Adrenal gland (tissue), 9 donors: ENCODE measurements at regions not wholly inside any gene's neighbourhood (a gene's known extent, or its start where the extent isn't known, plus 50 kb on each side); places are given as distances from the start of the nearest gene placed in this dataset.

Experiments
- DNase-seq, 7 donors: peaks; one replicate each; pipeline ENCODE4 v3.0.0-alpha.2; 2019 to 2020
- H3K27ac ChIP-seq, 5 donors: fragments of 200-600 bp; sonication (generic) in 4 of 5; 1 replicate in 3 of 5; 2 replicates in 2 of 5; pipeline versions ENCODE4 v1.5.1 to v1.8.0; 2016 to 2020; ENCODE audit warnings: mild to moderate bottlenecking in 1 of 5
- H3K27me3 ChIP-seq: fragments of 200-600 bp; 2 replicates; pipeline ENCODE4 v1.8.0; 2021
- H3K36me3 ChIP-seq, 2 donors: fragments of 200-600 bp; replicated peaks in 1 of 2; 1 replicate in 1 of 2; 2 replicates in 1 of 2; pipeline versions ENCODE4 v1.5.1 to v1.8.0; 2018 to 2022
- H3K4me1 ChIP-seq, 2 donors: fragments of 200-600 bp; replicated peaks in 1 of 2; 1 replicate in 1 of 2; 2 replicates in 1 of 2; pipeline versions ENCODE4 v1.5.1 to v1.8.0; 2018 to 2021
- H3K4me3 ChIP-seq, 4 donors: fragments of 200-600 bp; sonication (generic) in 3 of 4; one replicate each; pipeline ENCODE4 v1.5.1; 2016 to 2018
- H3K9me3 ChIP-seq, 3 donors: fragments of 200-600 bp; sonication (generic) in 1 of 3; replicated peaks in 1 of 3; 1 replicate in 2 of 3; 2 replicates in 1 of 3; pipeline versions ENCODE4 v1.5.1 to v1.8.0; 2016 to 2021
- POLR2A ChIP-seq, 2 donors: fragments of 450-650 bp; IDR thresholded peaks; one replicate each; pipeline ENCODE4 v1.6.1; 2017; ENCODE audit warnings: antibody characterized with exemption in 2 of 2, mild to moderate bottlenecking in 2 of 2, moderate library complexity in 1 of 2
- WGBS, 4 donors: extraction: QIAGEN DNeasy Blood & Tissue Kit in 2 of 4; methylation state at CpG; one replicate each; pipeline versions ENCODE4 v1.1.5 to v1.1.7; 2013 to 2017; 5-methylcytosine and 5-hydroxymethylcytosine counted together
- intact Hi-C, 2 donors: fragments of 100-400 bp; cut with DNase I; formaldehyde crosslinking; loops; one replicate each; pipeline versions ENCODE4 v1.14.1 to v1.15.0; 2022 to 2023
- TF ChIP-seq, protein P1 (sequence below), 6 experiments: fragments of 450-650 bp in 4 of 6; fragments of 200-600 bp in 2 of 6; sonication (generic) in 1 of 6; IDR thresholded peaks; 1 replicate in 5 of 6; 2 replicates in 1 of 6; pipeline versions ENCODE4 v1.5.1 to v1.8.0; 2016 to 2021; ENCODE audit warnings: antibody characterized with exemption in 6 of 6, mild to moderate bottlenecking in 2 of 6, moderate library complexity in 1 of 6
- donor health status: healthy with polysubstance abuse.
- donor health status: Bipolar disorder and iron deficiency.
- donor health status: DM: yes; HTN: yes; CAD: no.
- donor health status: DM: no; HTN: no; CAD: no.
- donor health status: DM: no; HTN: no; CAD: no.

GRCh38 chr2:238685327-238685709 lies 162.6 kb upstream of the TWIST2 start:
- H3K4me3 ChIP-seq: no peak overlapping the region
- H3K36me3 ChIP-seq: no peaks in the 10 kb centered on the region
- peaks cover 0 to 7% of the 10 kb centered on the region in 2 donors for H3K4me1 ChIP-seq
- H3K27me3 ChIP-seq: no peaks in the 10 kb centered on the region
- intact Hi-C loops: no loop called here
- TF ChIP-seq, protein P1, sequence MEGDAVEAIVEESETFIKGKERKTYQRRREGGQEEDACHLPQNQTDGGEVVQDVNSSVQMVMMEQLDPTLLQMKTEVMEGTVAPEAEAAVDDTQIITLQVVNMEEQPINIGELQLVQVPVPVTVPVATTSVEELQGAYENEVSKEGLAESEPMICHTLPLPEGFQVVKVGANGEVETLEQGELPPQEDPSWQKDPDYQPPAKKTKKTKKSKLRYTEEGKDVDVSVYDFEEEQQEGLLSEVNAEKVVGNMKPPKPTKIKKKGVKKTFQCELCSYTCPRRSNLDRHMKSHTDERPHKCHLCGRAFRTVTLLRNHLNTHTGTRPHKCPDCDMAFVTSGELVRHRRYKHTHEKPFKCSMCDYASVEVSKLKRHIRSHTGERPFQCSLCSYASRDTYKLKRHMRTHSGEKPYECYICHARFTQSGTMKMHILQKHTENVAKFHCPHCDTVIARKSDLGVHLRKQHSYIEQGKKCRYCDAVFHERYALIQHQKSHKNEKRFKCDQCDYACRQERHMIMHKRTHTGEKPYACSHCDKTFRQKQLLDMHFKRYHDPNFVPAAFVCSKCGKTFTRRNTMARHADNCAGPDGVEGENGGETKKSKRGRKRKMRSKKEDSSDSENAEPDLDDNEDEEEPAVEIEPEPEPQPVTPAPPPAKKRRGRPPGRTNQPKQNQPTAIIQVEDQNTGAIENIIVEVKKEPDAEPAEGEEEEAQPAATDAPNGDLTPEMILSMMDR (IDR thresholded peaks at IDR 0.05): no peak
- TF ChIP-seq POLR2A (IDR thresholded peaks at IDR 0.05): no peak
- H3K27ac ChIP-seq: peak overlapping the region in 1 of 5 donors; percentile 69
- no peaks in the 10 kb centered on the region for H3K9me3 ChIP-seq
- DNase-seq: peak in 1 of 7 donors; percentile 39
- 82 to 100% (median 92%) methylated on average over 2 to 4 of the region's 4 CpGs for WGBS, 4 donors

DNA sequence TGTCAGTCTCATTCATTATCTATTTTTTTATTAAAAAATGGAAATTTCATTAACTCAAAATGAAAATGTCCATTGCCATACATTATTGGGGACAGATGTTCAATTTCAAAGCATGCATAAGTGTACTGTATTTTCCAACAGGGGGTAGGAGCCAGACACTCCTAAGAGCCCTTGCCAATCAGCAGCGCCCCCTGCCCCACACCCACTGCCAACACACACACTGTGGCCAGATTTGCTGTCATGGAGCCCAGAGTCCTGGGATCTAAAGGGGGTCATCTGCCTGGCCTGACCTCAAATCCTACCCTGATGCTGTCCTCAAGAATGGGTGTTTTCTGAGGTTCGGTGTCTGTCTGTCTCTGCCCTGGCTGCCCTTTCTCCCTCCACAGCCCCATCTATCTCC lies 162.2 kb upstream of the TWIST2 start:
- no peak for TF ChIP-seq POLR2A (IDR thresholded peaks at IDR 0.05)
- TF ChIP-seq, protein P1 (IDR thresholded peaks at IDR 0.05): no peak
- Histone ChIP-seq H3K27me3 (no peaks in the 10 kb centered on the region), H3K4me3 (no peak overlapping the region), H3K4me1 (peaks cover 0 to 7% of the 10 kb centered on the region in 2 donors), H3K36me3 (no peaks in the 10 kb centered on the region), H3K9me3 (no peaks in the 10 kb centered on the region), H3K27ac (no peak overlapping the region)
- intact Hi-C loops: no loop called here
- DNase-seq: peak in 1 of 7 donors; percentile 41
- WGBS, 4 donors: 68 to 85% (median 81%) methylated on average over 2 of the region's 2 CpGs

DNA sequence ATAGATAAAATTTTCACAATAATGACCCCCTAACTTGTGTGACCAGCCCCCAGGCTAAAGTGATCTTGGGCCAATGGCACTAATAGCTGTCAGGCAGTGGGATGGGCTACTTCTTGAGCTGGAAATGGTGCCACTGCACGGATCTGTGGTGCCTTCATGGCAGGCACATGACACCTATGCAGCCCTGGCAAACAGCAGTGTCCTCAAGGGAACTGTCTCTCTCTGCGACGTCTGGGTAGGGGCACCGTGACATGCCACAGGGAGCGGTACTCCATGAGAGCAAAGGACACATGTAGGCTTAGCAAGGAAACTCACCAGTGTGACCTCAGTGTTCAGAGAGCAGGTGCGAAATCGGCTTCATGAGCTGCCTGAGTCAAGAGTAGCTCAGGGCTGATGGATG lies 161.7 kb upstream of the TWIST2 start:
- 73 to 97% (median 92%) methylated on average over 6 to 7 of the region's 7 CpGs for WGBS, 4 donors
- Histone ChIP-seq H3K4me3 (no peak overlapping the region), H3K36me3 (no peaks in the 10 kb centered on the region), H3K4me1 (peaks cover 0 to 7% of the 10 kb centered on the region in 2 donors), H3K27ac (no peak overlapping the region), H3K27me3 (no peaks in the 10 kb centered on the region), H3K9me3 (no peaks in the 10 kb centered on the region)
- intact Hi-C loops: no loop called here
- DNase-seq: no peak
- TF ChIP-seq POLR2A (IDR thresholded peaks at IDR 0.05): no peak
- TF ChIP-seq, protein P1 (IDR thresholded peaks at IDR 0.05): no peak

- H3K27me3 ChIP-seq: no peaks in the 10 kb centered on the region
- TF ChIP-seq, protein P1 (IDR thresholded peaks at IDR 0.05): no peak
- no peak for TF ChIP-seq POLR2A (IDR thresholded peaks at IDR 0.05)
- no peak overlapping the region for H3K27ac ChIP-seq
- no peaks in the 10 kb centered on the region for H3K9me3 ChIP-seq
- H3K36me3 ChIP-seq: no peaks in the 10 kb centered on the region
- H3K4me3 ChIP-seq: no peak overlapping the region
- 65 to 75% (median 72%) methylated on average over 23 to 24 of the region's 24 CpGs for WGBS, 4 donors
- peaks cover 0 to 7% of the 10 kb centered on the region in 2 donors for H3K4me1 ChIP-seq
- DNase-seq: no peak
- intact Hi-C loops: no loop called here
Measured at GRCh38 chr2:238688193-238689153, 159.4 kb upstream of the TWIST2 start.
